ENCODE measurements at regions not wholly inside any gene's neighbourhood (a gene's known extent, or its start where the extent isn't known, plus 50 kb on each side); places are given as distances from the start of the nearest gene placed in this dataset.

DNA sequence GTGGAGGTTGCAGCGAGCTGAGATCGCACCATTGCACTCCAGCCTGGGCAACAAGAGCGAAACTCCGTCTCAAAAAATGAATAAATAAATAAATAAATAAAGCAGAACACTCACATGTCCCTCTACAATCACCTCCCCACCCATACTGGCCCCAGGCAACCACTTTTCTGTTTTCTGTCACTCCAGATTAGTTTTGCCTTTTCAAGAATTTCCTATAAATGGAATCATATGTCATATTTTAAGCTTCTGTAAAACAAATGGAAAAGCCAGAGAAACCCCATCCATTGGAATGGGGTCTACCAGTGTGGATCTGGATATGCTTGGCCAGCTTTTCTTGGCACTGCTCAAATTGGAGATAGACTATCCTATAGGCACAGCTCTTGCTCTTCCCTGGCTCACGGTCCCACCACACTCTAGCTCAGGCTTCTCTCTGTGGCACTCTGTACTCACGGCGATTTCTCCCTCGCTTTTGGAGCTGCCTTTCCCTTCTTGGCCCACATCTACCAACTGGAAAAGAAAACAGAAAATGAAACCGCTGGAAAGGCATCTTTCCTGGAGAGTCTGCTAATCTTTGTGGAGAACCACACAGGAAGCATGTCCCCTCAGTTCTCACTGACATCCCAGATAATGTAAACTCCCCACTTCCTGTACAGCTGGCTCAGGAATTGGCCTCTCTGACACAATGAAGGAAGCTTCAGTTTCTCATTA is 210.1 kb downstream of the JCAD start:
- DNase-seq (peak; percentile 9), ATAC-seq (no peak)
- H3K9ac ChIP-seq (ENCODE audit: low read length) = no peak overlapping the region
- H3F3A ChIP-seq (ENCODE audit: low read length, unreplicated experiment) = no peaks in the 10 kb centered on the region
- H4K20me1 ChIP-seq (ENCODE audit: low read length) = no peaks in the 10 kb centered on the region
- no peaks in the 10 kb centered on the region for H3K36me3 ChIP-seq (ENCODE audit: low read depth, low read length)
- no peak overlapping the region for H3K4me2 ChIP-seq (ENCODE audit: low read length)
- no peak overlapping the region for H3K4me3 ChIP-seq (ENCODE audit: low read length)
- no peaks in the 10 kb centered on the region for H3K9me2 ChIP-seq (replicated peaks; ENCODE audit: low read length)
- H3K79me2 ChIP-seq (ENCODE audit: low read length) = no peaks in the 10 kb centered on the region
- no peaks in the 10 kb centered on the region for H3K9me3 ChIP-seq (ENCODE audit: low read length)
- ChIA-PET CTCF (no interaction called here), POLR2A (ENCODE audit: unreplicated experiment) (no interaction called here)
- TF ChIP-seq EZH2 (IDR thresholded peaks at IDR 0.05; ENCODE audit: low read length, unreplicated experiment) (no peak), EZH2phosphoT487 (IDR thresholded peaks at IDR 0.05; ENCODE audit: borderline replicate concordance, low read length) (no peak)
- TF ChIP-seq, protein P1, sequence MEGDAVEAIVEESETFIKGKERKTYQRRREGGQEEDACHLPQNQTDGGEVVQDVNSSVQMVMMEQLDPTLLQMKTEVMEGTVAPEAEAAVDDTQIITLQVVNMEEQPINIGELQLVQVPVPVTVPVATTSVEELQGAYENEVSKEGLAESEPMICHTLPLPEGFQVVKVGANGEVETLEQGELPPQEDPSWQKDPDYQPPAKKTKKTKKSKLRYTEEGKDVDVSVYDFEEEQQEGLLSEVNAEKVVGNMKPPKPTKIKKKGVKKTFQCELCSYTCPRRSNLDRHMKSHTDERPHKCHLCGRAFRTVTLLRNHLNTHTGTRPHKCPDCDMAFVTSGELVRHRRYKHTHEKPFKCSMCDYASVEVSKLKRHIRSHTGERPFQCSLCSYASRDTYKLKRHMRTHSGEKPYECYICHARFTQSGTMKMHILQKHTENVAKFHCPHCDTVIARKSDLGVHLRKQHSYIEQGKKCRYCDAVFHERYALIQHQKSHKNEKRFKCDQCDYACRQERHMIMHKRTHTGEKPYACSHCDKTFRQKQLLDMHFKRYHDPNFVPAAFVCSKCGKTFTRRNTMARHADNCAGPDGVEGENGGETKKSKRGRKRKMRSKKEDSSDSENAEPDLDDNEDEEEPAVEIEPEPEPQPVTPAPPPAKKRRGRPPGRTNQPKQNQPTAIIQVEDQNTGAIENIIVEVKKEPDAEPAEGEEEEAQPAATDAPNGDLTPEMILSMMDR (conservative IDR thresholded peaks at IDR 0.05; ENCODE audit: low read depth, low read length) = no peak
- H3K27me3 ChIP-seq (ENCODE audit: low read length) = no peaks in the 10 kb centered on the region
- no peak overlapping the region for H2AFZ ChIP-seq (ENCODE audit: low read length)
- intact Hi-C loops (cut with micrococcal nuclease) = no loop called here
- H3K27ac ChIP-seq (ENCODE audit: low read length) = no peak overlapping the region
- peaks cover 6% of the 10 kb centered on the region; the same call in 1 of the 2 replicates for H3K4me1 ChIP-seq (ENCODE audit: insufficient read depth, low read length)
- no TSS peak for BruUV-seq (replicated peaks)

- H3K4me1 ChIP-seq (ENCODE audit: insufficient read depth, low read length) = peaks cover 6% of the 10 kb centered on the region; the same call in 1 of the 2 replicates
- no peaks in the 10 kb centered on the region for H3K79me2 ChIP-seq (ENCODE audit: low read length)
- DNase-seq = no peak
- H3K9ac ChIP-seq (ENCODE audit: low read length) = no peak overlapping the region
- H4K20me1 ChIP-seq (ENCODE audit: low read length) = no peaks in the 10 kb centered on the region
- no peaks in the 10 kb centered on the region for H3K9me2 ChIP-seq (replicated peaks; ENCODE audit: low read length)
- ChIA-PET POLR2A (ENCODE audit: unreplicated experiment) (interaction anchor here (0.6 kb wide), 1 partner anchor 542 kb away, joined by 3 read pairs; no protein-coding TSS in a partner anchor), CTCF (no interaction called here)
- no peaks in the 10 kb centered on the region for H3F3A ChIP-seq (ENCODE audit: low read length, unreplicated experiment)
- no peaks in the 10 kb centered on the region for H3K9me3 ChIP-seq (ENCODE audit: low read length)
- no peak for ATAC-seq
- H3K4me2 ChIP-seq (ENCODE audit: low read length) = no peak overlapping the region
- intact Hi-C loops (cut with micrococcal nuclease) = no loop called here
- H3K4me3 ChIP-seq (ENCODE audit: low read length) = no peak overlapping the region
- BruUV-seq (replicated peaks) = no TSS peak
- no peak for TF ChIP-seq EZH2phosphoT487 (IDR thresholded peaks at IDR 0.05; ENCODE audit: borderline replicate concordance, low read length)
- TF ChIP-seq EZH2 (IDR thresholded peaks at IDR 0.05; ENCODE audit: low read length, unreplicated experiment) = no peak
- TF ChIP-seq, protein P1 (conservative IDR thresholded peaks at IDR 0.05; ENCODE audit: low read depth, low read length) = no peak
- no peak overlapping the region for H2AFZ ChIP-seq (ENCODE audit: low read length)
- H3K27me3 ChIP-seq (ENCODE audit: low read length) = no peaks in the 10 kb centered on the region
- no peak overlapping the region for H3K27ac ChIP-seq (ENCODE audit: low read length)
- H3K36me3 ChIP-seq (ENCODE audit: low read depth, low read length) = no peaks in the 10 kb centered on the region
Measured at GRCh38 chr10:29846881-29847280, 212.1 kb upstream of the SVIL start.

DNA sequence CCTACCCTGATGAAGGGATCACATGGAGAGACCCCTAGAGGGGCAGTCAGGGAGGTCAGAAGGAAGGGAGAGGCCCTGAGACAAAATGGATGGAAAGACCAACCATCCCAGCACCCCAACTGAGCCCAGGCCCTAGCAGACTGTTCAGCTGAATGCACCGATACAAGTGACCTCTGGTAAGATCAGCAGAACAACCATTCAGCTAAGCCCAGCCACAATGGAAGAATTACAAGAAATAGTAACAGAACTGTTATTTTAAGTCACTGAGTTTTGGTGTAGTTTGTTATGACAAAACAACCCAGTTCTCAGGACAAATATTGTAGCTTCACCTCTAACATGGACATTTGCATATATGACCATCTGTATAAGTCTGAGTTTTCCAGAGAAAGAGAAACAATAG is 210.4 kb upstream of the SVIL start:
- no peak for TF ChIP-seq EZH2phosphoT487 (IDR thresholded peaks at IDR 0.05; ENCODE audit: borderline replicate concordance, low read length)
- TF ChIP-seq EZH2 (IDR thresholded peaks at IDR 0.05; ENCODE audit: low read length, unreplicated experiment) = no peak
- TF ChIP-seq, protein P1 (conservative IDR thresholded peaks at IDR 0.05; ENCODE audit: low read depth, low read length) = no peak
- H3K4me2 ChIP-seq (ENCODE audit: low read length) = no peak overlapping the region
- H3K4me3 ChIP-seq (ENCODE audit: low read length) = no peak overlapping the region
- H3K79me2 ChIP-seq (ENCODE audit: low read length) = no peaks in the 10 kb centered on the region
- intact Hi-C loops (cut with micrococcal nuclease) = no loop called here
- no peaks in the 10 kb centered on the region for H3K36me3 ChIP-seq (ENCODE audit: low read depth, low read length)
- no peaks in the 10 kb centered on the region for H3F3A ChIP-seq (ENCODE audit: low read length, unreplicated experiment)
- H3K9me3 ChIP-seq (ENCODE audit: low read length) = no peaks in the 10 kb centered on the region
- no peaks in the 10 kb centered on the region for H3K27me3 ChIP-seq (ENCODE audit: low read length)
- no TSS peak for BruUV-seq (replicated peaks)
- peaks cover 6% of the 10 kb centered on the region; the same call in 1 of the 2 replicates for H3K4me1 ChIP-seq (ENCODE audit: insufficient read depth, low read length)
- ATAC-seq (no peak), DNase-seq (no peak)
- no peak overlapping the region for H3K27ac ChIP-seq (ENCODE audit: low read length)
- no peaks in the 10 kb centered on the region for H4K20me1 ChIP-seq (ENCODE audit: low read length)
- H2AFZ ChIP-seq (ENCODE audit: low read length) = no peak overlapping the region
- POLR2A ChIA-PET (ENCODE audit: unreplicated experiment) = no interaction called here
- CTCF ChIA-PET = no interaction called here
- H3K9ac ChIP-seq (ENCODE audit: low read length) = no peak overlapping the region
- H3K9me2 ChIP-seq (replicated peaks; ENCODE audit: low read length) = no peaks in the 10 kb centered on the region
